ENCODE measurements at regions not wholly inside any gene's neighbourhood (a gene's known extent, or its start where the extent isn't known, plus 50 kb on each side); places are given as distances from the start of the nearest gene placed in this dataset.

- TF ChIP-seq CTCF (IDR thresholded peaks at IDR 0.05) (no peak), POLR2A (IDR thresholded peaks at IDR 0.05) (no peak)
- Histone ChIP-seq H3K4me1 (no peaks in the 10 kb centered on the region), H3K27me3 (no peaks in the 10 kb centered on the region), H3K9me3 (no peaks in the 10 kb centered on the region), H3K27ac (no peak overlapping the region), H3K4me3 (no peak overlapping the region), H3K36me3 (no peaks in the 10 kb centered on the region)
- DNase-seq = no peak
- intact Hi-C loops (cut with DNase I; ENCODE audit: low total_unique reads) = no loop called here
These were observed 100.2 kb upstream of the MYCN start for GRCh38 chr2:15840148-15840547.

GRCh38 chr2:15840969-15841368 is 99.4 kb upstream of the MYCN start:
- Histone ChIP-seq H3K36me3 (no peaks in the 10 kb centered on the region), H3K27me3 (no peaks in the 10 kb centered on the region), H3K9me3 (no peaks in the 10 kb centered on the region), H3K4me1 (no peaks in the 10 kb centered on the region), H3K4me3 (no peak overlapping the region), H3K27ac (no peak overlapping the region)
- TF ChIP-seq CTCF (IDR thresholded peaks at IDR 0.05) = no peak
- TF ChIP-seq POLR2A (IDR thresholded peaks at IDR 0.05) = no peak
- DNase-seq = no peak
- intact Hi-C loops (cut with DNase I; ENCODE audit: low total_unique reads) = no loop called here

- H3K4me1 ChIP-seq = no peaks in the 10 kb centered on the region
- no peak for TF ChIP-seq POLR2A (IDR thresholded peaks at IDR 0.05)
- no peak for TF ChIP-seq CTCF (IDR thresholded peaks at IDR 0.05)
- H3K9me3 ChIP-seq = no peaks in the 10 kb centered on the region
- DNase-seq = no peak
- no peak overlapping the region for H3K4me3 ChIP-seq
- no peaks in the 10 kb centered on the region for H3K27me3 ChIP-seq
- no peaks in the 10 kb centered on the region for H3K36me3 ChIP-seq
- intact Hi-C loops (cut with DNase I; ENCODE audit: low total_unique reads) = no loop called here
- H3K27ac ChIP-seq = no peak overlapping the region
These were observed 98.4 kb upstream of the MYCN start for GRCh38 chr2:15841776-15842560.

- intact Hi-C loops (cut with DNase I; ENCODE audit: low total_unique reads) = no loop called here
- Histone ChIP-seq H3K27me3 (no peaks in the 10 kb centered on the region), H3K4me1 (no peaks in the 10 kb centered on the region), H3K36me3 (no peaks in the 10 kb centered on the region), H3K4me3 (no peak overlapping the region), H3K9me3 (no peaks in the 10 kb centered on the region), H3K27ac (no peak overlapping the region)
- no peak for DNase-seq
- no peak for TF ChIP-seq CTCF (IDR thresholded peaks at IDR 0.05)
- TF ChIP-seq POLR2A (IDR thresholded peaks at IDR 0.05) = no peak
These were observed 97.3 kb upstream of the MYCN start for GRCh38 chr2:15842758-15843666.

All from uterus (tissue), 3 donors.